Gastroesophageal sphincter (tissue), 3 donors: ENCODE measurements at regions not wholly inside any gene's neighbourhood (a gene's known extent, or its start where the extent isn't known, plus 50 kb on each side); places are given as distances from the start of the nearest gene placed in this dataset.

Experiments used
- POLR2A ChIP-seq, 2 donors: fragments of 450-650 bp; IDR thresholded peaks; one replicate each; pipeline ENCODE4 v1.6.1; 2017; ENCODE audit warnings: antibody characterized with exemption in 2 of 2, mild to moderate bottlenecking in 2 of 2, moderate library complexity in 1 of 2
- TF ChIP-seq, protein P1 (sequence below), 4 experiments: fragments of 200-600 bp in 2 of 4; fragments of 450-650 bp in 2 of 4; sonication (generic) in 1 of 4; IDR thresholded peaks; one replicate each; pipeline ENCODE4 v1.5.1; 2017 to 2019; ENCODE audit warnings: antibody characterized with exemption in 4 of 4, mild to moderate bottlenecking in 2 of 4, moderate library complexity in 2 of 4

- TF ChIP-seq POLR2A (IDR thresholded peaks at IDR 0.05) = no peak
- TF ChIP-seq, protein P1, sequence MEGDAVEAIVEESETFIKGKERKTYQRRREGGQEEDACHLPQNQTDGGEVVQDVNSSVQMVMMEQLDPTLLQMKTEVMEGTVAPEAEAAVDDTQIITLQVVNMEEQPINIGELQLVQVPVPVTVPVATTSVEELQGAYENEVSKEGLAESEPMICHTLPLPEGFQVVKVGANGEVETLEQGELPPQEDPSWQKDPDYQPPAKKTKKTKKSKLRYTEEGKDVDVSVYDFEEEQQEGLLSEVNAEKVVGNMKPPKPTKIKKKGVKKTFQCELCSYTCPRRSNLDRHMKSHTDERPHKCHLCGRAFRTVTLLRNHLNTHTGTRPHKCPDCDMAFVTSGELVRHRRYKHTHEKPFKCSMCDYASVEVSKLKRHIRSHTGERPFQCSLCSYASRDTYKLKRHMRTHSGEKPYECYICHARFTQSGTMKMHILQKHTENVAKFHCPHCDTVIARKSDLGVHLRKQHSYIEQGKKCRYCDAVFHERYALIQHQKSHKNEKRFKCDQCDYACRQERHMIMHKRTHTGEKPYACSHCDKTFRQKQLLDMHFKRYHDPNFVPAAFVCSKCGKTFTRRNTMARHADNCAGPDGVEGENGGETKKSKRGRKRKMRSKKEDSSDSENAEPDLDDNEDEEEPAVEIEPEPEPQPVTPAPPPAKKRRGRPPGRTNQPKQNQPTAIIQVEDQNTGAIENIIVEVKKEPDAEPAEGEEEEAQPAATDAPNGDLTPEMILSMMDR (IDR thresholded peaks at IDR 0.05) = no peak
These were observed 158.7 kb upstream of the KLF4 start for GRCh38 chr9:107648153-107648715.
